GM19328 (cell line): ENCODE measurements at regions not wholly inside any gene's neighbourhood (a gene's known extent, or its start where the extent isn't known, plus 50 kb on each side); places are given as distances from the start of the nearest gene placed in this dataset.

Experiments used
- ATAC-seq: cut with Tn5 transposase; IDR thresholded peaks from one replicate; pipeline ENCODE4 v1.9.1; 2021; ENCODE audit warnings: mild to moderate bottlenecking, moderate library complexity; ENCODE audit not compliant: unreplicated experiment

DNA sequence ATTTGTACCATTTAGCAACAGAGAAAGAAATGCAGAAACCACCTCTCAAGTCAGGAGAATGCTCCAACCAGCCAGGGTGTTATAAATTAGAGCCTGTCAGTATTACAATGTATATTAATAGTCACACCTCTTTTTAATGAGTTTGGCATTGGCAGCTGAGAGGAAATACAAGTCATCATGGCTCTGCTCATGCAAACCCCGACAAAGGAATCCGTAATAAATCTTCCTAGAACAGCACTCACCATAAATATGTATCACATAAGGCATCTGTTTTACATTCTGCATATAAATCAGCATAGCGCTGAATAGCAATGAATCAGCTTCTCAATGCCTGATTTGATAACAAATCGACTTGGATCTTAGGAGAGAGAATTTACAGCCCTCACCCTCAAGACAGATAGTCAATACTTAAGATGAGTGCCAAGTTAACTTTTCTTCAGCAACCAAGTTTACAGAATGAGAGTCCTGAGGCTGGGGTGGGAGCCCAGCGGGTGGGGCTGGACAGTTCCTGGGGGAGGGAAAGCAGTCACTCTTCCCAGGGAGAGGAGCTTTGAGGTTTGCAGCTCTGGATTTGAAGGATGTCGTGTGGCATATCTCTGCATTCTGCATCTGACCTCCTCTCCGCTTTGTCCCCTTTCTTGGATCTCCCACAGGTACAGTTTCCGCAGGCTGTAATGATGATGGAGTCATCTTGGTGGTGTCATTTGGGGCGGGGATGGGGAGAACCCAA lies 1034.4 kb upstream of the NR2F2 start:
- ATAC-seq, result no peak

DNA sequence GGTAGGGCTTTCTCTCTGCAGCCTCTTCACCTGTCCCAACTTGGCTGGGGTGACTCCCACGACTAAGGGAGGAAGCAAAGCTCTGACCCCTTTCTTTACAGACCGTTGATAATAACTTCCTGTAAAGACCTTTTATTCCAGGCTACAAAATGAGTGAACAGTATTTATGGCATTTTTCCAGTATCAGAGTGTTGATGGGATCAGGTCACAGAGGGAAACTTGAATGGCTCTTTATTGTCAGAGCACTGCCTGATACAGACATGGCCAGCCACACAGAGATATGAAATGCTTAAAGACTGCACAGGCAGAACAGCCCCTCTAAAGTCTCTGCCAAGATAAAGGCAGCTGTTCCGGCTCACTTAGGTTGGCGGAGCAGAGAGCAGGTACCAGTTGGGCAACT lies 1033.9 kb upstream of the NR2F2 start:
- ATAC-seq, result no peak

DNA sequence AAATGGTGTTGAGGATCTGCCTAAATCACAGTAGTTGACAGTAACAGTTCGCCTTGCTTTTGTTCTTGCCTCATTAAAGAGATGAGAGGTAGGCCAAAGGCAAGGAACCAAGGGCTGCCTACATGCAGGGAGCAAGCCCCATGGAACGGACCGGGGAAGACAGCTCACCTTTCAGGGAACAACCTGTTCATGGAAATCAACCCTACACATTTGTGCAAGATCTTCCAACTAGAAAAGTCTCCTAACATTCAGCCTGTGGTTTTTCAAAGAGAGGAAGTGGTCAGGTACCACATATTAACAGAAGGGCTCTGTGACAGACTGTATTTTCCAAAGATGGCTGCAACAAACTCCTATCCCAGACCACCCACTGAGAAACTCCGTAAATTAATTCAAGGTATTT lies 1031.8 kb upstream of the NR2F2 start:
- ATAC-seq, result no peak

DNA sequence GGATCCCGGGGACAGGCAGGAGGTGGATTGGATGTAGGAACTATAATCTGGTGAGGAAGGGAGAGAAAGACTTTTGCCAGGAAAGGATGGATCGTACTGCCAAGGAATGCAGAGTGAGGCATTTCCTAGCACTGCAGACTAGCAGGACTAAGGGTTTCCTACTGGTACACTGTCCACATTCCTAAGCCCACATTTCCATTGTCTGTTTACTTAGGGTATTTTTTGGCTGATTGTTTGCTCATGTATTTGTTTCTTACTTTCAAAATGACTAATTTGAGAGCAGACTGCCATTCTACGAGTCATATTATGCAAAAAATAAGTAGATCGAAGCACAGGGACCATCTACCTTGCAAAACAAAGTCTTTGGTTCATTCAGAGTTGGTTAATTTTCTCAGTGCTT lies 1029.5 kb upstream of the NR2F2 start:
- ATAC-seq, result no peak

DNA sequence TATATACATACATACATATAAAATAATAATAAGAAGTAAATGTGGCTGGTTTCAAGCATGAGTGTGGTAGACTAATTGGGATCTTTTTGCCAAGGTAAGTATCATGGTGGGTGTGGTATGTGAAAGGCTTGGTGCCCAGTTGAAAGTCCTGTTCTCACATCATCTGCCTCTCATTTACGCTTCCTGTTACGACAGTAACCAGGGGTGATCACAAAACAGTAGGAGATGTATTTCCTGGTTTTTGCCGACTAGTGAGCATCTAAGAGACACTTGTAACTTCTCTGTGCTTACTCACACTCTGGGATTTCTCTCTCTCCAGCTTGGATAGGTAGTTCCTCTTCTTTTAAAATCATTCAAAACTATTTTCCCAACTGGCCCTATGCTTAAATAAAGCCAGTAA lies 1028.3 kb upstream of the NR2F2 start:
- no peak for ATAC-seq

DNA sequence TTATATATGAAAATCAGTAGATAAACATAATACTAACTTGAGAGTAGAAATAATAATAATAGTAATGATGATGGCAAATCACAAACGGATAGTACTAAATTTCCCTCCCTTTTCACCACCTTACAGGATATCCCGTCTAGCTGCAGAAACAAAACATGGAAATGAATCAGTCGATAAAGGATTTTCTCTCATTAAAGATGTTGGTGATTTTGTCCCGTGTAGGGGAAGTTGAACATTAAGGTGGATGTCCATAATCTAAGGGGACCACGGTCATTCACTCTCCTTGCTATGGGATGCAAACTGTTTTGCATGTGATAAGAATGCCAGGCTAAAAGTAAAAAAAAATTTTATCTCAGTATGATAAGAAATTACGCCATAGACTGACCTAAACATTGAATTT lies 1027.7 kb upstream of the NR2F2 start:
- ATAC-seq, result no peak

DNA sequence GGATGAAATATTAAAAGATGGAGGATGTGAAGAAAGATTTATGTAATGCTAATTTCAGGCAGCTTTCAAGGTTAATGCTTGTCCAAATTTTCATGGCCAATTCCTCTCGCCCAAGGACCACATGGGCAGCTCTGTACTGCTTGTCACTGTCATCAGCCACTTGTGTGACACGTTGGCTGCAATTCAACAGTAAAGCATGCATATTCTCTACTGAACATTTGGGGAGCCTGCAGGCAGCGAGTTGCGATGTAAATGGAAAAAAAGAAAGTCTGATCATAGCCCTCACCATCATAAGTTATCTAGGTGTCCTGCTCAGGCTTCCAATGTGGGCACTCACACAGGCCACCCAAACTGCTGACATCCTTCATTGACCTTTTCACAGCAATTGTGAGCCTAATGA lies 1026.8 kb upstream of the NR2F2 start:
- no peak for ATAC-seq

DNA sequence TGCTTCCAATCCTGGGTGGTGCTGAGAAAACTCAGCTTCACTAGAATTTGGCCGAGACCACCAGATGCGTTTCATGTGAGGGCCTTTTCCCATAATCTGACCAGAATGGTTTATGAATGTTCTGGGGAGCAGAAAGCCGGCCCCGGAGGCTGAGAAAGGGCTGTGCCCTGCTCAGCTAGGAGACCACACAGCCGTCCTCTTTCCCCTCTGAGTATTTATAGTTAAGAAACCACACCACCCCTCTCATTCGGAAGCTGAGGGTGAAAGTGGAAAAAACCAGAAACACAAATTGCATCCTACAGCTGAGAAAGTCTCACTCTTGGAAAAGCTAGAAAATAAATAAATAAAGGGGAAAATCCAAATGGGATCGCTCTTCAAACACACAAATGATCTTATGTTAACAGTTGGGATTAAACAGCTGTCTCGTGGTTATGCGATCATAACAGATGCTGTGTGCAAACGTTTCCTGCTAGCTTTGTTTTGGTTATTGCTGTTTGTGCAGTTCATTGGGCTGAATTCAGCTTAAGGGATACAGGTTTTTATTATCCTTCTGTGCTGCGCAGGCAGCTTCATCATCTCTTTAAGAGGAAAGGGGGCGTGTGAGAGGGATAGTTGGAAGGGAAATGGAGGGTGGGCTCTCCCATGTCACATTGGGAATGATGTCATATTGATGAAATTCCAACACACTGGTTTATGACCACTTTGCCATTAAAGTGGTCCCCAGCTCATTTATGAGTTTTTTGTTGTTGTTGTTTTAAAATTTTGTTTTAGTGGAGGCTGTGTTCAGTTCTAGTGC lies 1026.2 kb upstream of the NR2F2 start:
- ATAC-seq, result no peak

DNA sequence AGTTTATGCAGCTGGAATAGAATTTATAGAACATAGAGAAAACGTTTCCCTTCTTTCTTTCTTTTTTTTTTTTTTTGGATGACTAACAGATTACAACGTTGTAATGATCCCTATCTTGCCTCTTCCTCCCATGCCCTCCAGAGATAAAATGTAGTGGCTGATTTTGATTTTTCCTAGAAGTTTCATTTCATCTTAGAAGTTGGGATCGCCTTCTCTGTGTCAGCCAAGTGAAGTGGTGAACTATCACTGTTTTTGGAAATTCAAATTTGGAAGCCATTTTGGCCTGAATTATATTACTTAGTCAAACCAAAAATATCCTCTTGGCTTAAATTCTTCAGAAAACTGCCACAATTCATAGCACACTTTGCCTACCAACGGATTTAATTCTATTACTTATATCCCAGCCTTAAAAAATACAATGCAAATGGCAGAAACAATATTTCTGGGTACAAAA lies 1025.5 kb upstream of the NR2F2 start:
- ATAC-seq, result no peak

DNA sequence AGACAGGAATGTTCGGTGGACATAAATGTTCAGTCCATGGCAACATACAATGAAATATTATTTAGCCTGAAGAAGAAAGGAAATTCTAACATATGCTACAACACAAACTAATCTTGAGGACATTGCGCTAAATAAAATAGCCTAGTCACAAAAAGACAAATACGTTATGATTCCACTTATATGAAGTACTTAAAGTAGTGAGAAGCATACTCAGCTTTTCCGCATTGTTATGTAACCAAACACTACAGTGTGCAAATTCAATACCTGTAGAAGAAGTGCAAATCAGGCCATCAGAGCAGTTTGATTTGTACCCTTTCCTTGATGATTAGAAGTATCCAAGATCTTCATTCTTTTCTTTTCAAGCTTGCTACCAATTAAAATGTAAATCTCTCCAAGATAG lies 1023.4 kb upstream of the NR2F2 start:
- no peak for ATAC-seq

DNA sequence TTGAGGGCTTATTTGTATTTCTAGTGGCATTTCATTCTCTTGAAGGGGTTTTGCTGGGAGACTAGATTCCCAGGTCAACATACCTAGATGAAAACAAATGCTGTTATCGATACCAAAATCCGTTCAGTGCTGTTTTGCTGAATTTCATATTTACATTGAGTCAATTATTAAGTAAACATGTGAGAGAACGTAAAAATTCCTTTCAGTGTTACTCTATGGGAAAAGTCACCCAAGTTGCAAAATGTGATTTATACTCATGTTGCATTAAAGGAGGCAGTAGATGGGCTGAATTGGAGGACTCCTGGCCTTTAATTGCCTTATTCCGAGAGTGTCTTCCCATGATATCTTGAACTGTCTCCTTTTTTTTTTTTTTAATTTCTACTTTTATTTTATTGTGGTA lies 1011.3 kb upstream of the NR2F2 start:
- no peak for ATAC-seq

DNA sequence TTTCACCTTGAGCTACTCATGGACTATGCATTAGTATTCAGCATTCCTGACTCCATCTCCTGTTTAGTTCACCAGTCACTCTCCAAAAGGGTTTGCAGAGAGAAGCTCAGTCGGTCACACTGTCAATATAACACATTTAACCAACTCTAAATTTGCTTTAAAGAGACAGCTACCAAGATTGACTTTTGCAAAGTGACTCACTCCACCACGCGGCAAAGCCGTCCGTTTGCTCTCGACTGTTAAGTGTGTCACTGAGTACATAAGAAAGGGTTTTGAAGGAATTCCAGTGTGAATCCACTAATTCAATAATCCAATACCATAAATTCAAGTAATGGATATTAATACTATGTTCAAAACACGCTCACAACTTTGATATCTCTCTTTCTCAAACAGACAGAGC lies 1006.7 kb upstream of the NR2F2 start:
- no peak for ATAC-seq

DNA sequence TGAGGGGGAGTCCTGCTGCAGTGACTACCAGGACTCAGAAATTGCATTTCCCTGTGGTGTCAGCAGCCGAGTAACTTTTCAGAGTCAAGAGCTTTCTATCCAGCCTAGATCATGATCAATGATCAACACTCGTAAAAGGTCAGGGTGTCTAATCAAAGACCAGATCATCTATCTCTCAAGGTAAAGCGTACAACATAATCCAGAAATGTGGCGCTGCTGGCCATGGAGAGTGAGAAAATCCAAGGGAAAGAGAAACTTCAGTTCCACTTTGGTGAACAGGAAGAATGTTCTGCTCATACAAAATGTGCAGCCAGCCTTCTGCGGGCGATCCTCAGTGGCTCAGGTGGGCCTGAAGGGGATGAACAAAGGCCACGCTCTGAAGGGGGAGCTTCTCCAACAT lies 1005.8 kb upstream of the NR2F2 start:
- no peak for ATAC-seq

DNA sequence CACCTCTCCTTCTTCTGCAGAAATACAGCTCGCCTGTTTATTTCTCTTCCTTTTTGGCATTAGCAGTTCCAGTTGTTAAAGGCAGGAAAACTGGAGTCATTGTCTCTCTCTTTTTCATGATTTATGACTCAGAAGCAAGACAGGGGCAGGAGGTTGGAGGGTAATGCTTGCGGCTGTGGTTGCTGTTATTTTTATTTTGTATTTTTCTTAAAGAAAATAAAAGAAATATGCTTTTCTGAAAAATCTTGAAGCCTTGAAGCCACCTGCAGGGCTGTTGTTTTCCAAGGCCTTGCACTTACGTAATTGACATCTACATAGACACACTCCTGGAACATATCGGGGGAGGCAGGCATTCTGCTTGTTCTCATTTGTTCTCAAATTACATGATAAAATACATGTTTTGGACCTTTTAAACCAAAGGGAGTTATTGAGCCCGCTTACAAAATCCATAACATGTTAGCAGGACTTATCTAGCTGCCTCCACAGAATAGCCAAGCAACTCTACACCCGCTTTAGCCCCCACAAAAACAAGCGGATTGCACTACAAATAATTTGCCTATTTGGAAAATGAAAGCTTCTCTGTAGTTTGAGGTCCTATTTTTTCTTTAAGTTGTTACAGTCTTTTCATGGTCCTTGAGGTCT lies 1004.6 kb upstream of the NR2F2 start:
- no peak for ATAC-seq

DNA sequence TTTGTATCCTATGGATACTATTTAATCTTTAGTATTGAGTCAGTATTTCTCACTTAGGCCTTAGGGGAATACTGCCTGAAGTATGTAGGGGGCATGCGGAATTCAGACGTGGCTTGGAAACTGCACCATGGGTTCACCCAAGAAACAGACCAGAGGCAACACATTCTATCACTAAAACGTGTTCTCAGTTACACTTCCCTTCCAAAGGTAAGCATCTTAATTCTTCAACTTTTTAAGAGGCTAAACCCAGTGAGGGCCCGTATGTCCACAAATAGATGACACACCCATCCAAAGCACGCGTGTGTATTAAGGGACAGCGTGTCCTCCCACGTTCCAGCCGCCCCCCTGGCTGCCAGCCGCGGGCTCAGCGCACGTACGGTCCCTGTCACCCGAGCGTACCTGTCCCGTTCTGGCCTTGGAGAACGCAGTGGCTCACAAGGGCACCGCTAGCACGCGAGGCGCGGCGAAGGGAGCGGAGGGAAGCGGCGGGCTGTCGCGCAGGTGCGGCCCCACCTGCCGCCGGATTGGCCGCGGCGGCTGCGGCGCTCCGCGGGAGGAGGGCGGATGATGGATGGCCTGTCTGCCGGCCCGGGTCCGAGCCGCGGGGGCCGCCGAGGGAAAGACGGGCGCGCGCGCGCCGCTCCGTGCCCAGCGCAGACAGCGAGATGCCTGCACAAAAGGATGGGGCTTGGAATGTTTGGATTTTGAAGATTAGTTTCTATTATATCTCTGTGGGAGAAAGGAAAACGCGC lies 1003.9 kb upstream of the NR2F2 start:
- no peak for ATAC-seq

DNA sequence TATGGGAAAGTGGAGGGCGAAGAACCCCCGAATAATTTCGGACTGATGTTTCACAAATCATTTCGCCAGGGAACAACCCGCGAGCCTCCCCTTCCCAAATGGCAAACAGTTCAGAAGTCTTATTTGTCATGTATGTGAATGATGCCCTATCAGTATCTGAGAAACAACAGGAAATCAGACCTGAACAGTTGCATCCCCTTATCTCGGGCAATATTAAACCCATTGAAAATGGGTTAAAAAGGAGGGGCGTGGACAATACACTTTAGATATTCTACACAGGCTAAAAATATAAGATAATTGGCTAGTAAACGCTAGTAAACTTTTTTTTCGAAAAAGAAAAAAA lies 1003.3 kb upstream of the NR2F2 start:
- ATAC-seq, result no peak

DNA sequence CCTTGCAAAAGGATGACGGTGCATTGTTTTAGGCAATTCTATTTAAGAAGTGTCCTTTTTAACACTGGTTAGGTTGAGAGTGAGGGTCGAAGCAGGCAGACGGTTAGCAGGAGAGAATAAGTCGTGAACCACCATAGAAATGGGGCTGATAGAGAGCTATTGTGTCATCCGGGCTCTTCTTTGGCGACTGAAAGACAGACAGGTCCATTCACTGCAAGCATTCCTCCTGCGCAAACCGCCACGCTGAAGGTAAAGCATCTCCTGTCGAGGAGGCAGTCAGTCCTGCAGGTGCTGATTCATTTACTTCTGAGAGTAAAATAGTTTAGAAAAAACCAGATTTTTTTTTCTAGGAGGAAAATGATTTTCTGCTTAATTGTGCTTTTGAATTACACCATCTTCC lies 1002.8 kb upstream of the NR2F2 start:
- ATAC-seq, result no peak

DNA sequence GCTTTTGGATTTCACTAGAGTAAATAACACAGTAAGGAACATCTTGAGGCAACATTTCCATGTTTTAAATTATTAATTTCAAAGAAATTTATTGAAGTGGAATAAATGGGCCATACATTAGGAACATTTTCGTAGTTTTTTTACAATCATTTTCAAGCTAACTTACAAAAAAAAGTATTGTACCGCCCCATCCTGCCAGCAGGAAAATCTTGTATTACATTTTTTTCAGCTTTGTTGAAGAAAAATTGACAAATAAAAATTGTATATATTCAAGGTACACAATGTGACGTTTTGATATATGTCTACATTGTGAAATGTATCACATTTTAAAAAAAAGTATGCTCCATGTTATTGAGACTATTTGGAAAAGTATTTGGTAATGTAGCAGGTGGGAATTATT lies 1001.9 kb upstream of the NR2F2 start:
- no peak for ATAC-seq

DNA sequence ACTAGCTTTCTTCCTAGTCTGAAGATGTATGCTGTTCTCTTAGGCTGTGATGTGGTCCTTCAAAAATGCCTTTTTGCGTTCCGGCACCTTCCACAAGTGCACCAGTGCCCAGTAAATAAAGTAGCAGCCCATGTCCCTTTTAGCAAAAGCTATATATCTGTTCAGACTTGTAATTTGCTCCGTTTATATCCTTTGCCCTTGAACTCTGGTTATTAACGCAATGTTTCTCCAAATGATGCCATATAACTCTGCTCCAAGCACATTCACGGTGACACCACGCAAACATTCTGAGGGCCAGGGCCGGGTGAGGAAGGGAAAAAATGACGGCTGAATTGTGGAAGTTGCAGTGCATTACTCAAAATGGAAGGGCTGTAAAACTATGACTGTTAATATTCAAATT lies 1001.1 kb upstream of the NR2F2 start:
- ATAC-seq, result no peak

DNA sequence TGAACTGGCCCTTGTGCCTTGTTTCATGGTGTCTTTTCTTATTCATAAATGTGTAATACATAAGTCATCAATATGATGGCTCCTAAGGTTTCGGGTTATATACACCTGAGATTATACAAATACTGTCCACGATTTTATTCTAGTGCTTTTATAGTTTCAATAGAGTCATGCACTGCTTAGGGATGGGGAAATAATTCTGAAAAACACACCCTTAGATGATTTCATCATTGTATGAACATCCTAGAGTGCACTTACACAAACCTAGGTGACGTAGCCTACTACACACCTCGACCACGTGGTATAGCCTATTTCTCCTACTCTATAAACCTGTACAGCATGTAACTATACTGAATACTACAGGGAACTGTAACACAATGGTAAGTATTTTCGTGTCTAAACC lies 988.8 kb upstream of the NR2F2 start:
- no peak for ATAC-seq

DNA sequence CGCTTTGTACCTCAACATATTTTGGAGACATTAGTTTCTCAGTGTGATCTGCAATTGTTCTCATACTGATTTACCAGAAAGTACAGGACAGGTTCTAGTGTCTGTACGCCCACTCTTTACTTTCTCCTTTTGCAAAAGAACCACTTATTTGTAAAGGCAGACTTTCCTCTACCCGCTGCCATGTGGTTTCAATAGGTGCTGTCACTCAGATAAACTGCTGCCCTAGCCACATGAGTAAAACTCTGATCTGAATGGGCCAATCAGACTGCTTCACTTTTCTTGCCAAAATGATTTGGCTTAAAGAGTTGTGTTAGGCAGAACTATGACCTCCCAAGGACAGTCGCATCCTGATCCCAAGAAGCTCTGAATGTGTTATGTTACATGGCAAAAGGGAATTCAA lies 984.6 kb upstream of the NR2F2 start:
- ATAC-seq, result no peak
